ENCODE measurements at regions not wholly inside any gene's neighbourhood (a gene's known extent, or its start where the extent isn't known, plus 50 kb on each side); places are given as distances from the start of the nearest gene placed in this dataset.

- DNase-seq (ENCODE audit: low spot score) = peak; percentile 48
Observed at GRCh38 chr2:2848621-2849333, 517.7 kb upstream of the MYT1L start.

DNA sequence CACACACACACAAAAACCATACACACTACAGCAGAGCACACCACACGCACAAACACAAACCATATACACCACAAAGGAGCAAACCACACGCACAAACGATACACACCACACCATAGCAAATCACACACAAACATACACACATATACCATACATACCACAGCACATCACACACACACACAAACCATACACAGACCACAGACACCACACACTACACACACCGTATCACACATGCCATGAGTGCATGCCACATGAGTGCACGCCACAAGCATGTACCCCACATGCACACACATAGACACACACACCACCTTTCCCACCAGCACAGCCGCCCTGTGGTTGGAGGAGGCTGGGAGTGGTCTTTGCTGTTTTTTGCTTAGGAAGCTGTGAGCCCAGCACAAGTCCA, 517.1 kb upstream of the MYT1L start:
- DNase-seq (ENCODE audit: low spot score) = no peak

GRCh38 chr2:2847209-2847676, 516.2 kb upstream of the MYT1L start:
- no peak for DNase-seq (ENCODE audit: low spot score)

DNA sequence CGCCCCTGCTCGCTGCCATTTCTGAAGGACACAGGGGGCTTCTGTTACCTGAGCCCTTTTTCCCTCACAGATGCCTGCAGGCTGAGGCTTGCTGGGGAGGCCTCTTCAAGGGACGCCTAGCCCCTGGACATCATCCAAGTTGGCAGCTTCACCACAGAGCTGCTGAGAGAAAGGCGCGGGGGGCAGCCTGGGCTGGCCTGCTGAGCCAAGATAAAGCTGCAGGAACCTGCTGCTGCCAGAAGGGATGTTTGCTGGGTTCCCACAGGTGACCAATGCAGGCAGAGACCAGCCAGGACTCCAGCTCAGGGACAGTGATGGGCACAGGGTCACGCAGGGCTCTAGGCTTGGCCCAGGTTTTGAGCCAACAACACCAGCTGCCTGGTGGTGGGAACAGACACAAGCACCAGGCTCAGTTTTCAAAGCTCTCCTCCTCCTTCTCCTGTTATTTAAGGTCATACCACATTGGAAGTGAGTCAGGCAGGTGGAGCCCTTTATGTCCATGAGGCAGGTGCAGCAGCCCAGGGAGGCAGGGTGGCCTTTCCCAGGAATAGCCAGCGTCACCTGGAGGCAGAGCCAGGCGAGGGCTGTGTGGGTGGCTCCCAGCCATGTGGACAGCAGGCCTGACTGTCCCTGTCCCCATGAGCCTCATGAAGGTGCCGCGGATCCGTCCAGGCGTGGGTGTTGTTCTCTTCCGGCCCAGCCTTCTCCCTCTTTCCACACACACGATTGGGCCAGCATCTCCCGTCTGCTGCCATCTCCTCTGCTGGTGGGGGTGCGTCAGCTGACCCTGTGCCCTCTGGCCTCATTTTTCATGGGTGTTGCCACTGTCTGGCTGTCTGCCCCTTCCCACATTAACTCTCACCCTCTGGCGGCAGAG, 515.5 kb upstream of the MYT1L start:
- no peak for DNase-seq (ENCODE audit: low spot score)

GRCh38 chr2:2845806-2846315, 514.8 kb upstream of the MYT1L start:
- no peak for DNase-seq (ENCODE audit: low spot score)

DNA sequence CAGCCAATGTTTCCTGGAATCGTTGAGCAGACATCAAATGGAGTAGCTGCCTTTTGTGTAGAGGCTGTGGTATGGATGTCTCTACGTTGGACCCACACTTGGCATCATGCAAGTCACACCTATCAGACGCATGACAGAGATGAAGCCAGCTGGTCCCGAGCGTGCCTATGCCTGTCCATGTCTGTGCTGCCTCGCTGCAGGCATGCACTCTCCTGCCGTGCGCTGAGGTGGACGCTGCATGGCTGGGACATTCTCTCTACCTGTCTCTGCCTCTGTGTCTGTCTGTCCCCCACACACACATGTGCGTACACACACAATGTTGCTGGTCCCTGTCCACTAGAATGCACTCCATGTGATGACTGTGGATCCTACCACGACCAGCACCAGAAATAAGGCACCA, 514.2 kb upstream of the MYT1L start:
- no peak for DNase-seq (ENCODE audit: low spot score)

DNA sequence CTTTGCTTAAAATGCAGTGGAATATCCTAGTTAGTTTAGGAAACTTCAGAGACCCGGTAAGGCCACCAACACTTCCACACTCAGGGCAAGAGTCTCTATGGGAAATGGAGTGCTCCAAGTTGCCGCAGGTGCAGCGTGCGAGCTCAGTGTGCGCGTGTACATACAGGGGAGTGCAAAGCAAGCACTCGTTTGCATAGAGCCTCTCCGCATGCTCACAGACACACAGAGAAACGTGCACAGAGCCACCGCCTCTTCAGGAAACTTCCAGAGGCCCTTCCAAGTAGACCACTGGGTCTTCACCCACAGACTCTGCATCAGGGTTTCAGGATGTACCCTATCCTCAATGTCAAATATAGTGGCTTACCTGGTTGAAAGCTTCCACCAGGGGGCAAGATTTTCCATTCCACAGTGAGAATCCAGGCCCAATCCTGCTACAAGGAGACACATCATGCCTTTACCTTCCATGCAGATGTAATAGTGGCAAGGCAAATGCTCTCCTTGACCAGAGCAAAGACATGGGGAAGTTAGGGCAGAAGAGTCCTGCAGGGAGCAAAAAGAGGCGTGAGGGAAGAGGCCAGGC, 513.0 kb upstream of the MYT1L start:
- DNase-seq (ENCODE audit: low spot score) = no peak

DNA sequence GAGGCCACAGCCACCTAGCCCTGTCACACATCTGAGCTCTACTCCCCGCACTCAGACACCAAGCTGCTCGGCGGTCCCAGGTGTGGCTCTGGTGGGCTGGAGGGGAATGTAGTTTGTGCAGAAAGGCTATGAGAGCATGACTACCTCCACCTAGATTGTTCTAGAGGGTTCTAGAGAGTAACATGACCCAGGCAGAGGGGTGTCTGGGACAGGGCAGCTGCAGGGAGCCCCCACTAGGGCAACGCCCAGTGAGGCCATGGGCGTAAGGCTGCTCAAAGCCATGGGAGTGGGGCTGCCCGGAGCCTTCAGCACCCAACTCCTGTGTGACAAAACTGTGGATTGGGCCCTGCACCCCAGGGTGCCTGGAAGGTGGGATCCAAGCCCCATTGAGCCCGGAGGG, 511.4 kb upstream of the MYT1L start:
- DNase-seq (ENCODE audit: low spot score) = no peak

- DNase-seq (ENCODE audit: low spot score) = no peak
Observed at GRCh38 chr2:2840681-2841300, 509.7 kb upstream of the MYT1L start.

GRCh38 chr2:2839782-2840531, 508.9 kb upstream of the MYT1L start:
- DNase-seq (ENCODE audit: low spot score) = no peak

GRCh38 chr2:2839393-2839781, 508.3 kb upstream of the MYT1L start:
- no peak for DNase-seq (ENCODE audit: low spot score)

DNA sequence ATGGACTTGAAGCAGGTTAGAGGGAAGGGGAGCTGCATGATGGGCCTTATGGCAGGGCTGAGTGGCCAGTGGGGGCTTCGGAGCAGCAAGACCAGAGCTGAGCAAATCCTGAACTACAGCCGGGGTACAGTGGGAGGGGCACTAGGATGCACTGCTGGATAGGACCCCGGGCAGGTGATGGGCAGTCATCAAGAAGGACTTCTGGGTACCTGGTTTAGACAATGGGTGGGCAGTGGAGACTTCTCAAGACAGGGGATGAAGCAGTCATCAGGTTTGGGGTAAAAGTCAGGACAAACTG, 507.4 kb upstream of the MYT1L start:
- DNase-seq (ENCODE audit: low spot score) = no peak

DNA sequence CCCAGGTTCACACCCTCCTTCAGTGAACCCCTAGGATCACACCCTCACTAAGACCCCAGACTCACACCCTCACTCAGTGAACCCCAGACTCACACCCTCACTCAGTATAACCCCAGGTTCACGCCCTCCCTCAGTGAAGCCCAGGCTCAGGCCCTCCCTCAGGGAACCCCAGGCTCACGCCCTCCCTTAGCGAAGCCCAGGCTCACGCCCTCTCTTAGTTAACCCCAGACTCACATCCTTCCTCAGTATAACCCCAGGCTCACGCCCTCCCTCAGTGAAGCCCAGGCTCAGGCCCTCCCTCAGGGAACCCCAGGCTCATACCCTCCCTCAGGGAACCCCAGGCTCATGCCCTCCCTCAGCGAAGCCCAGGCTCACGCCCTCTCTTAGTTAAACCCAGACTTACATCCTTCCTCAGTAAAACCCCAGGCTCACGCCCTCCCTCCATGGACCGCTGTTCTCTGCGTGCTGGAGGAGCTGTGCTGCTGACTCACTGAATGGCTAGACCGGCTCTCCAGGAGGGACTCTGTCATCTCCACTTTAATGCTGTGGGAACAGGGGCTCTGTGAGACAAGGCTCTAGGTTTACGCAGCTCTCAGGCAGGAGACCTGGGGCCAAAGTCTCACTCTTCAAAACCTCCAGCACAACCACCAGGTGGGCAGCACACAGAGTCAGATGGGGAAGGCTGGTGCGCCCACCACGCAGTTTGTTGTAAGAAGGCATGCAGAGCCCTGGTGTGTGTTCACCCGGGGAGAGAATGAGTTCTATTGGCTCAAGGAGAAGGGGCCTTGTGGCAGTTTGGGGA, 506.9 kb upstream of the MYT1L start:
- DNase-seq (ENCODE audit: low spot score) = no peak

DNA sequence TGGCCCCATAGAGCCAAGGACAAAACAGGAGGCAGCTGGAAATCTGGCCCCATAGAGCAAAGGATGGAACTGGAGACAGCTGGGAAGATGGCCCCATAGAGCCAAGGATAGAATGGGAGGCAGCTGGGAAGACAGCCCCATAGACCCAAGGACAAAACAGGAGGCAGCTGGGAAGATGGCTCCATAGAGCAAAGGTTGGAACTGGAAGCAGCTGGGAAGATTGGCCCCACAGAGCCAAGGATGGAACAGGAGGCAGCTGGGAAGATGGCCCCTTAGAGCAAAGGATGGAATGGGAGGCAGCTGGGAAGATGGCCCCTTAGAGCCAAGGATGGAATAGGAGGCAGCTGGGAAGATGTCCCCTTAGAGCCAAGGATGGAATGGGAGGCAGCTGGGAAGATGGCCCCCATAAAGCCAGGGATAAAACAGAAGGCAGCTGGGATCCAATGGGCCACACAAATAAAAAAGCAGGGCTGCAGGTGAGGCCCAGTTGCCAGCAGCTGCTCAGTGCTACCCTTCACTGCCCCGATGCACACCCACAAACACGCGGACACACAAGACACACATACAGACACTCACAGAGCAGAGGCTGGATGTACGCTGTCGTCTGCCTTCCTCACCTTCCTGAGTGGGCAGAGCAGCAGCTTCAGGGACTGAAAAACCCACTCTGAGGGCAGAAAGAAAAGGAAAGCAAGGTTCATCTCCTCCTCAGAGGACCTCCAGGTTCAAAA, 505.4 kb upstream of the MYT1L start:
- DNase-seq (ENCODE audit: low spot score) = no peak

GRCh38 chr2:2834516-2835254, 503.6 kb upstream of the MYT1L start:
- no peak for DNase-seq (ENCODE audit: low spot score)

DNA sequence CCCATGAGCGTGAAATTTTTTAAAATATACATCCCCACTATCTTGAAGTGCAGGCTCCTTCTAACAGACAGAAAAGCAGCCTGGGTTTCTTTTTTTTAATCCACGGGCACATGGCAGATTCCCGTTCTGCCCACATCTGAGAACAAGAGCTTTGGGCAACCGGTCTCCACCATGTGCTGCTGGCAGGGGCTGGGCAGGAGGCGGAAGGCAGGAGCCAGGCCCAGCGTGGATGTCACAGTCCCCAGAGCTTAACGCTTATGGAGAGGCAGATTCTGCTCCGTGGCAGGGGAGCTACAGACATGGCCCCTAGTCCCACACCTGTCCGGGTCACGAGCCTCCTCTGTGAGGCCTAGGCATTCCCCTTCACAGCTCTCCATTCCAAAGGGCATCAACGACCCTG, 503.0 kb upstream of the MYT1L start:
- no peak for DNase-seq (ENCODE audit: low spot score)

DNA sequence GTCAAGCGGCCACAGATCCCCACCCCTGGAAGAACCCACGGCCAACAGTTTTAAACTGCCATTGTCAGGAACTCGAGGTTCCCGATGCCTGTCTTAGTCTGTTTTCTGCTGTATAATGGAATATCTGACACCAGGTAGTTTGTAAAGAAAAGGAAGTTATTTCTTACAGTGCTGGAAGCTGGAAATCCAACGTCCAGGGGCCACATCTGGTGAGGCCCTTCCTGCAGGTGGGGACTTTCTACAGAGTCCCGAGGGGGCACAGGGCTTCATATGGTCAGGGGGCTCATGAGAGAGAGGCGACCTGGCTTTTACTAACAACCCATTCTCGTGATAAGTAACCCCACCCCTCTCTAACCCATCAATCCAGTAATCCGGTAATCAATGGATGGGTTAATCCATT, 501.6 kb upstream of the MYT1L start:
- no peak for DNase-seq (ENCODE audit: low spot score)

DNA sequence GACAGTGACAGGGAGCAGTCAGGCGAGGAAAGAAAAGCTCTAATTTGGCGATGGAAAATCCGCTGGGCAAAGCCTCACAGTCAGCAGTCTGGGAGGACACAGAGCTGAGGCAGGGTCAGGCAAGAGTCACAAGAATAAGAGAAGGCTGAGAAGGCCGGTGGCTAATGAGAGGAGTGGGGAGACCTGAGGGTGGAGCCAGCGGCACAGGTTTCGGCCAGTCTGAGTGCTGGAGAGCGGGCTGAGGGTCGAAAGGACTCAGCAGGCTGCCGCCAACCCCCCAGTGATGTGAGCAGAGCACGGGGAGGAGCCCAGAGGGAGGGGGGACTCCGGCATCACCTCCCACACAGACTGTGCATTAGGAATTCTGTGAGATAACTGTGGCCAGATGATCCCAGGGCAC, 500.6 kb upstream of the MYT1L start:
- peak; percentile 52 for DNase-seq (ENCODE audit: low spot score)

GRCh38 chr2:2830576-2830975, 499.5 kb upstream of the MYT1L start:
- DNase-seq (ENCODE audit: low spot score) = no peak

Measured in iPS-NIHi11 (cell line).